ENCODE measurements at regions not wholly inside any gene's neighbourhood (a gene's known extent, or its start where the extent isn't known, plus 50 kb on each side); places are given as distances from the start of the nearest gene placed in this dataset.

- Histone ChIP-seq H3K9me3 (no peaks in the 10 kb centered on the region), H3K4me3 (no peak overlapping the region), H3K4me1 (no peaks in the 10 kb centered on the region), H3K27ac (no peak overlapping the region), H3K36me3 (ENCODE audit: low read depth, missing control alignments) (no peaks in the 10 kb centered on the region), H3K27me3 (no peaks in the 10 kb centered on the region)
- TF ChIP-seq POLR2A (IDR thresholded peaks at IDR 0.05) (no peak), CTCF (IDR thresholded peaks at IDR 0.05) (no peak)
- DNase-seq: no peak
- intact Hi-C loops (cut with DNase I; ENCODE audit: low total_unique reads): no loop called here
These were observed 436.4 kb upstream of the PKN2 start for GRCh38 chr1:88247666-88248065.

GRCh38 chr1:88250915-88251314 lies 433.2 kb upstream of the PKN2 start:
- Histone ChIP-seq H3K36me3 (ENCODE audit: low read depth, missing control alignments) (no peaks in the 10 kb centered on the region), H3K27ac (no peak overlapping the region), H3K4me3 (no peak overlapping the region), H3K27me3 (no peaks in the 10 kb centered on the region), H3K4me1 (no peaks in the 10 kb centered on the region), H3K9me3 (no peaks in the 10 kb centered on the region)
- intact Hi-C loops (cut with DNase I; ENCODE audit: low total_unique reads): no loop called here
- DNase-seq: no peak
- no peak for TF ChIP-seq CTCF (IDR thresholded peaks at IDR 0.05)
- no peak for TF ChIP-seq POLR2A (IDR thresholded peaks at IDR 0.05)

- H3K9me3 ChIP-seq: no peaks in the 10 kb centered on the region
- no peaks in the 10 kb centered on the region for H3K4me1 ChIP-seq
- no peaks in the 10 kb centered on the region for H3K36me3 ChIP-seq (ENCODE audit: low read depth, missing control alignments)
- H3K27me3 ChIP-seq: no peaks in the 10 kb centered on the region
- no peak for DNase-seq
- H3K4me3 ChIP-seq: no peak overlapping the region
- intact Hi-C loops (cut with DNase I; ENCODE audit: low total_unique reads): no loop called here
- TF ChIP-seq CTCF (IDR thresholded peaks at IDR 0.05) (no peak), POLR2A (IDR thresholded peaks at IDR 0.05) (no peak)
- no peak overlapping the region for H3K27ac ChIP-seq
These were observed 431.3 kb upstream of the PKN2 start for GRCh38 chr1:88252745-88253144.

GRCh38 chr1:88265606-88266005 lies 418.5 kb upstream of the PKN2 start:
- no peak for DNase-seq
- no peak overlapping the region for H3K27ac ChIP-seq
- TF ChIP-seq CTCF (IDR thresholded peaks at IDR 0.05) (no peak), POLR2A (IDR thresholded peaks at IDR 0.05) (no peak)
- no peaks in the 10 kb centered on the region for H3K36me3 ChIP-seq (ENCODE audit: low read depth, missing control alignments)
- H3K9me3 ChIP-seq: no peaks in the 10 kb centered on the region
- H3K4me1 ChIP-seq: no peaks in the 10 kb centered on the region
- no peak overlapping the region for H3K4me3 ChIP-seq
- intact Hi-C loops (cut with DNase I; ENCODE audit: low total_unique reads): no loop called here
- 48 to 56% methylated on average over 1 of the region's 1 CpG for WGBS, 2 donors
- no peaks in the 10 kb centered on the region for H3K27me3 ChIP-seq

- Histone ChIP-seq H3K27ac (no peak overlapping the region), H3K9me3 (no peaks in the 10 kb centered on the region), H3K36me3 (ENCODE audit: low read depth, missing control alignments) (no peaks in the 10 kb centered on the region), H3K27me3 (no peaks in the 10 kb centered on the region), H3K4me1 (no peaks in the 10 kb centered on the region), H3K4me3 (no peak overlapping the region)
- 94 to 98% methylated on average over 1 of the region's 1 CpG for WGBS, 2 donors
- DNase-seq: no peak
- intact Hi-C loops (cut with DNase I; ENCODE audit: low total_unique reads): no loop called here
- TF ChIP-seq POLR2A (IDR thresholded peaks at IDR 0.05) (no peak), CTCF (IDR thresholded peaks at IDR 0.05) (no peak)
These were observed 418.0 kb upstream of the PKN2 start for GRCh38 chr1:88266051-88266450.

Data from testis (tissue), 2 donors.